Suprapubic skin (tissue), 3 donors: ENCODE measurements at regions not wholly inside any gene's neighbourhood (a gene's known extent, or its start where the extent isn't known, plus 50 kb on each side); places are given as distances from the start of the nearest gene placed in this dataset.

Experiments
- CTCF ChIP-seq, 2 donors: fragments of 200-600 bp in 1 of 2; fragments of 450-650 bp in 1 of 2; sonication (generic) in 1 of 2; IDR thresholded peaks; one replicate each; pipeline ENCODE4 v1.5.1; 2016 to 2019; ENCODE audit warnings: antibody characterized with exemption in 2 of 2, mild to moderate bottlenecking in 1 of 2, moderate library complexity in 1 of 2
- POLR2AphosphoS5 ChIP-seq, 3 donors: sonication (generic); formaldehyde crosslinking; IDR thresholded peaks; one replicate each; pipeline ENCODE4 v1.6.1; 2017; ENCODE audit warnings: antibody characterized with exemption in 3 of 3

- TF ChIP-seq POLR2AphosphoS5 (IDR thresholded peaks at IDR 0.05), result no peak
- no peak for TF ChIP-seq CTCF (IDR thresholded peaks at IDR 0.05)
These were observed 282.5 kb upstream of the CWC22 start for GRCh38 chr2:180289627-180290026.
